NB4 (cell line): ENCODE measurements at regions not wholly inside any gene's neighbourhood (a gene's known extent, or its start where the extent isn't known, plus 50 kb on each side); places are given as distances from the start of the nearest gene placed in this dataset.

Experiments
- CTCF ChIP-seq: IDR thresholded peaks from one replicate; pipeline ENCODE4 v1.5.1; 2012; ENCODE audit warnings: low read depth, low read length
- MAX ChIP-seq: IDR thresholded peaks from 2 replicates; pipeline ENCODE4 v1.6.1; 2011; ENCODE audit warnings: low read depth, low read length
- MYC ChIP-seq: IDR thresholded peaks from 2 replicates; pipeline ENCODE4 v1.6.1; 2011; ENCODE audit warnings: low read depth, low read length
- POLR2A ChIP-seq: IDR thresholded peaks from 2 replicates; pipeline ENCODE4 v1.6.1; 2011; ENCODE audit warnings: mild to moderate bottlenecking; ENCODE audit not compliant: insufficient read length; ENCODE audit errors: extremely low read depth

- TF ChIP-seq CTCF: no peak
- TF ChIP-seq POLR2A: no peak
- TF ChIP-seq MYC: no peak
- TF ChIP-seq MAX: no peak
Observed at GRCh38 chr13:44088991-44089413, 209.3 kb downstream of the LACC1 start.
